ENCODE measurements at regions not wholly inside any gene's neighbourhood (a gene's known extent, or its start where the extent isn't known, plus 50 kb on each side); places are given as distances from the start of the nearest gene placed in this dataset.

GRCh38 chr9:117858561-117858960 is 154.4 kb downstream of the TLR4 start:
- in situ Hi-C loops (cut with MboI; ENCODE audit: low sequenced_read_pairs): no loop called here

- in situ Hi-C loops (cut with MboI; ENCODE audit: low sequenced_read_pairs): no loop called here
These were observed 156.6 kb downstream of the TLR4 start for GRCh38 chr9:117860849-117861248.

GRCh38 chr9:117864385-117865057 is 160.3 kb downstream of the TLR4 start:
- in situ Hi-C loops (cut with MboI; ENCODE audit: low sequenced_read_pairs): no loop called here

- in situ Hi-C loops (cut with MboI; ENCODE audit: low sequenced_read_pairs): no loop called here
These were observed 164.4 kb downstream of the TLR4 start for GRCh38 chr9:117868594-117868993.

GRCh38 chr9:117869287-117869686 is 165.1 kb downstream of the TLR4 start:
- in situ Hi-C loops (cut with MboI; ENCODE audit: low sequenced_read_pairs): no loop called here

GRCh38 chr9:117869712-117870111 is 165.5 kb downstream of the TLR4 start:
- in situ Hi-C loops (cut with MboI; ENCODE audit: low sequenced_read_pairs): no loop called here

GRCh38 chr9:117873664-117874063 is 169.5 kb downstream of the TLR4 start:
- in situ Hi-C loops (cut with MboI; ENCODE audit: low sequenced_read_pairs): no loop called here

- in situ Hi-C loops (cut with MboI; ENCODE audit: low sequenced_read_pairs): no loop called here
These were observed 171.7 kb downstream of the TLR4 start for GRCh38 chr9:117875886-117876285.

GRCh38 chr9:117882171-117882570 is 178.0 kb downstream of the TLR4 start:
- in situ Hi-C loops (cut with MboI; ENCODE audit: low sequenced_read_pairs): no loop called here

GRCh38 chr9:117886616-117887015 is 182.4 kb downstream of the TLR4 start:
- in situ Hi-C loops (cut with MboI; ENCODE audit: low sequenced_read_pairs): no loop called here

- in situ Hi-C loops (cut with MboI; ENCODE audit: low sequenced_read_pairs): no loop called here
These were observed 183.2 kb downstream of the TLR4 start for GRCh38 chr9:117887383-117887782.

- in situ Hi-C loops (cut with MboI; ENCODE audit: low sequenced_read_pairs): no loop called here
These were observed 183.7 kb downstream of the TLR4 start for GRCh38 chr9:117887941-117888340.

- in situ Hi-C loops (cut with MboI; ENCODE audit: low sequenced_read_pairs): no loop called here
These were observed 199.2 kb downstream of the TLR4 start for GRCh38 chr9:117903453-117903852.

GRCh38 chr9:117906763-117907162 is 202.6 kb downstream of the TLR4 start:
- in situ Hi-C loops (cut with MboI; ENCODE audit: low sequenced_read_pairs): no loop called here

- in situ Hi-C loops (cut with MboI; ENCODE audit: low sequenced_read_pairs): no loop called here
These were observed 203.2 kb downstream of the TLR4 start for GRCh38 chr9:117907420-117907819.

GRCh38 chr9:117916291-117916690 is 212.1 kb downstream of the TLR4 start:
- in situ Hi-C loops (cut with MboI; ENCODE audit: low sequenced_read_pairs): no loop called here

- in situ Hi-C loops (cut with MboI; ENCODE audit: low sequenced_read_pairs): no loop called here
These were observed 213.7 kb downstream of the TLR4 start for GRCh38 chr9:117917873-117918272.

- in situ Hi-C loops (cut with MboI; ENCODE audit: low sequenced_read_pairs): no loop called here
These were observed 215.3 kb downstream of the TLR4 start for GRCh38 chr9:117919538-117919937.

GRCh38 chr9:117926031-117926658 is 221.9 kb downstream of the TLR4 start:
- in situ Hi-C loops (cut with MboI; ENCODE audit: low sequenced_read_pairs): no loop called here

- in situ Hi-C loops (cut with MboI; ENCODE audit: low sequenced_read_pairs): no loop called here
These were observed 223.2 kb downstream of the TLR4 start for GRCh38 chr9:117927354-117927753.

- in situ Hi-C loops (cut with MboI; ENCODE audit: low sequenced_read_pairs): no loop called here
These were observed 225.7 kb downstream of the TLR4 start for GRCh38 chr9:117929868-117930267.

GRCh38 chr9:117932585-117932984 is 228.4 kb downstream of the TLR4 start:
- in situ Hi-C loops (cut with MboI; ENCODE audit: low sequenced_read_pairs): no loop called here

Data from HL-60/S4 treated with phorbol 12-myristate 13-acetate at 8.2 ng/mL for 4 days and 3 days (cell line).